Testis (tissue), 2 donors: ENCODE measurements at regions not wholly inside any gene's neighbourhood (a gene's known extent, or its start where the extent isn't known, plus 50 kb on each side); places are given as distances from the start of the nearest gene placed in this dataset.

Experiments
- DNase-seq: peaks from one replicate; pipeline ENCODE4 v3.0.0-alpha.2; 2019
- H3K27ac ChIP-seq, 2 donors: fragments of 200-600 bp; sonication (generic); one replicate each; pipeline ENCODE4 v1.5.1; 2019
- H3K27me3 ChIP-seq: fragments of 200-600 bp; sonication (generic); one replicate; pipeline ENCODE4 v1.5.1; 2019
- H3K36me3 ChIP-seq: fragments of 200-600 bp; sonication (generic); one replicate; pipeline ENCODE4 v1.5.1; 2017; ENCODE audit warnings: low read depth; ENCODE audit errors: missing control alignments
- H3K4me1 ChIP-seq: fragments of 200-600 bp; sonication (generic); one replicate; pipeline ENCODE4 v1.5.1; 2019
- H3K4me3 ChIP-seq, 2 donors: fragments of 200-600 bp; sonication (generic); one replicate each; pipeline ENCODE4 v1.5.1; 2017 to 2019
- H3K9me3 ChIP-seq: fragments of 200-600 bp; sonication (generic); one replicate; pipeline ENCODE4 v1.5.1; 2017
- CTCF ChIP-seq, 3 experiments: fragments of 450-650 bp in 2 of 3; fragments of 200-600 bp in 1 of 3; sonication (generic) in 1 of 3; IDR thresholded peaks; one replicate each; pipeline ENCODE4 v1.5.1; 2016 to 2019; ENCODE audit warnings: antibody characterized with exemption in 3 of 3, mild to moderate bottlenecking in 2 of 3, moderate library complexity in 1 of 3
- POLR2A ChIP-seq: fragments of 450-650 bp; IDR thresholded peaks from one replicate; pipeline ENCODE4 v1.6.1; 2017; ENCODE audit warnings: antibody characterized with exemption, mild to moderate bottlenecking, moderate library complexity
- WGBS, 2 donors: methylation state at CpG; one replicate each; pipeline ENCODE4 v1.1.5; 2018; 5-methylcytosine and 5-hydroxymethylcytosine counted together
- intact Hi-C: fragments of 100-400 bp; cut with DNase I; formaldehyde crosslinking; loops from one replicate; pipeline ENCODE4 v1.15.1; 2023; ENCODE audit warnings: low total_unique reads

GRCh38 chr4:80124246-80125211 is 51.5 kb upstream of the ANTXR2 start:
- no peak for DNase-seq
- no peak overlapping the region for H3K27ac ChIP-seq
- no peak overlapping the region for H3K4me3 ChIP-seq
- no peak for TF ChIP-seq POLR2A
- no peak for TF ChIP-seq CTCF (IDR thresholded peaks at IDR 0.05)
- no peaks in the 10 kb centered on the region for H3K9me3 ChIP-seq
- WGBS, 2 donors = 83 to 92% methylated on average over 1 of the region's 1 CpG
- H3K27me3 ChIP-seq = no peaks in the 10 kb centered on the region
- no peaks in the 10 kb centered on the region for H3K4me1 ChIP-seq
- intact Hi-C loops = no loop called here
- no peaks in the 10 kb centered on the region for H3K36me3 ChIP-seq
